ENCODE measurements at regions not wholly inside any gene's neighbourhood (a gene's known extent, or its start where the extent isn't known, plus 50 kb on each side); places are given as distances from the start of the nearest gene placed in this dataset.

GRCh38 chr10:81814842-81815241 is 60.2 kb upstream of the NRG3 start:
- DNase-seq, result no peak

GRCh38 chr10:81817596-81818170 is 57.3 kb upstream of the NRG3 start:
- DNase-seq, result no peak

GRCh38 chr10:81820418-81820817 is 54.6 kb upstream of the NRG3 start:
- no peak for DNase-seq
